ENCODE measurements at regions not wholly inside any gene's neighbourhood (a gene's known extent, or its start where the extent isn't known, plus 50 kb on each side); places are given as distances from the start of the nearest gene placed in this dataset.

DNA sequence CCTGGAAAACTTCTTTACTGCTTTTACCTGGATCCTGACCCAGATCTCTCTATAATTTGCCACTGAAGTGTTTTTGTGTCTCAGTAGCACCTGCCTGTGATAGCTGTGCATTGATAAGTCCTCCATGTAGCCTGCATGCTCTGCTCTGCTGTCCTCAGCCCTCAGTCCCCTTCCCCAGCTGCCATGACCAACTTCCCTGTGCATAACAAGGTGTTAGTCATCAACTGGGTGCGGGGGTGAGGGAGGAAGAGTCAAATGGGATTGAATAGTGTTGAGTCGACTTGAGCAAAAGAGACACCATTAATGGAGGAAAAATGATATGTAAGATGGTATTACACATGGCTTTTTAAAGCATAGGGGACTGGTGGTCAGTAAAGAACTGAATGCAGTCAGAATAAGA is 92.2 kb upstream of the PLET1 start:
- TF ChIP-seq, protein P1, sequence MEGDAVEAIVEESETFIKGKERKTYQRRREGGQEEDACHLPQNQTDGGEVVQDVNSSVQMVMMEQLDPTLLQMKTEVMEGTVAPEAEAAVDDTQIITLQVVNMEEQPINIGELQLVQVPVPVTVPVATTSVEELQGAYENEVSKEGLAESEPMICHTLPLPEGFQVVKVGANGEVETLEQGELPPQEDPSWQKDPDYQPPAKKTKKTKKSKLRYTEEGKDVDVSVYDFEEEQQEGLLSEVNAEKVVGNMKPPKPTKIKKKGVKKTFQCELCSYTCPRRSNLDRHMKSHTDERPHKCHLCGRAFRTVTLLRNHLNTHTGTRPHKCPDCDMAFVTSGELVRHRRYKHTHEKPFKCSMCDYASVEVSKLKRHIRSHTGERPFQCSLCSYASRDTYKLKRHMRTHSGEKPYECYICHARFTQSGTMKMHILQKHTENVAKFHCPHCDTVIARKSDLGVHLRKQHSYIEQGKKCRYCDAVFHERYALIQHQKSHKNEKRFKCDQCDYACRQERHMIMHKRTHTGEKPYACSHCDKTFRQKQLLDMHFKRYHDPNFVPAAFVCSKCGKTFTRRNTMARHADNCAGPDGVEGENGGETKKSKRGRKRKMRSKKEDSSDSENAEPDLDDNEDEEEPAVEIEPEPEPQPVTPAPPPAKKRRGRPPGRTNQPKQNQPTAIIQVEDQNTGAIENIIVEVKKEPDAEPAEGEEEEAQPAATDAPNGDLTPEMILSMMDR (IDR thresholded peaks at IDR 0.05) = no peak
- no peak for TF ChIP-seq ZFX (IDR thresholded peaks at IDR 0.05; ENCODE audit: borderline replicate concordance)
